Coronary artery (tissue), 2 donors: ENCODE measurements at regions not wholly inside any gene's neighbourhood (a gene's known extent, or its start where the extent isn't known, plus 50 kb on each side); places are given as distances from the start of the nearest gene placed in this dataset.
"Not testable (repeated sequence)": the region's sequence is repeated elsewhere in the genome, so short reads cannot be mapped to it uniquely, and the experiment has no call there.

Experiments
- DNase-seq: peaks from one replicate; pipeline ENCODE4 v3.0.0-alpha.2; 2017; ENCODE audit warnings: low spot score
- H3K27ac ChIP-seq, 2 donors: fragments of 200-600 bp; sonication (generic); one replicate each; pipeline ENCODE4 v1.5.1; 2016 to 2019
- H3K4me3 ChIP-seq: fragments of 200-600 bp; sonication (generic); 2 replicates; pipeline ENCODE4 v1.5.1; 2016; ENCODE audit warnings: mild to moderate bottlenecking, moderate library complexity
- CTCF ChIP-seq: fragments of 200-600 bp; sonication (generic); IDR thresholded peaks from one replicate; pipeline ENCODE4 v1.5.1; 2019; ENCODE audit warnings: antibody characterized with exemption

GRCh38 chr11:87528752-87529151 lies 491.0 kb downstream of the TMEM135 start:
- no peak for TF ChIP-seq CTCF
- Histone ChIP-seq H3K4me3 (no peak overlapping the region), H3K27ac (no peak overlapping the region)
- no peak for DNase-seq

GRCh38 chr11:87523276-87523675 lies 485.5 kb downstream of the TMEM135 start:
- H3K4me3 ChIP-seq = no peak overlapping the region
- DNase-seq = no peak
- no peak overlapping the region for H3K27ac ChIP-seq
- no peak for TF ChIP-seq CTCF

GRCh38 chr11:87518266-87518665 lies 480.5 kb downstream of the TMEM135 start:
- no peak overlapping the region for H3K4me3 ChIP-seq
- DNase-seq = no peak
- no peak for TF ChIP-seq CTCF
- H3K27ac ChIP-seq = no peak overlapping the region

- H3K4me3 ChIP-seq = no peak overlapping the region
- no peak for TF ChIP-seq CTCF
- DNase-seq = no peak
- no peak overlapping the region for H3K27ac ChIP-seq
Measured at GRCh38 chr11:87517351-87517750, 479.6 kb downstream of the TMEM135 start.

GRCh38 chr11:87507722-87508121 lies 470.0 kb downstream of the TMEM135 start:
- not testable (repeated sequence) for H3K27ac ChIP-seq, DNase-seq, H3K4me3 ChIP-seq

- not testable (repeated sequence) for DNase-seq, H3K27ac ChIP-seq, H3K4me3 ChIP-seq
Measured at GRCh38 chr11:87506946-87507345, 469.2 kb downstream of the TMEM135 start.

- DNase-seq = no peak
- no peak overlapping the region for H3K27ac ChIP-seq
- no peak overlapping the region for H3K4me3 ChIP-seq
- no peak for TF ChIP-seq CTCF
Measured at GRCh38 chr11:87501388-87501787, 463.7 kb downstream of the TMEM135 start.

GRCh38 chr11:87494936-87495335 lies 457.2 kb downstream of the TMEM135 start:
- DNase-seq, H3K27ac ChIP-seq, H3K4me3 ChIP-seq: not testable (repeated sequence)

GRCh38 chr11:87494026-87494425 lies 456.3 kb downstream of the TMEM135 start:
- not testable (repeated sequence) for H3K27ac ChIP-seq, H3K4me3 ChIP-seq, DNase-seq
